ENCODE measurements at regions not wholly inside any gene's neighbourhood (a gene's known extent, or its start where the extent isn't known, plus 50 kb on each side); places are given as distances from the start of the nearest gene placed in this dataset.

DNA sequence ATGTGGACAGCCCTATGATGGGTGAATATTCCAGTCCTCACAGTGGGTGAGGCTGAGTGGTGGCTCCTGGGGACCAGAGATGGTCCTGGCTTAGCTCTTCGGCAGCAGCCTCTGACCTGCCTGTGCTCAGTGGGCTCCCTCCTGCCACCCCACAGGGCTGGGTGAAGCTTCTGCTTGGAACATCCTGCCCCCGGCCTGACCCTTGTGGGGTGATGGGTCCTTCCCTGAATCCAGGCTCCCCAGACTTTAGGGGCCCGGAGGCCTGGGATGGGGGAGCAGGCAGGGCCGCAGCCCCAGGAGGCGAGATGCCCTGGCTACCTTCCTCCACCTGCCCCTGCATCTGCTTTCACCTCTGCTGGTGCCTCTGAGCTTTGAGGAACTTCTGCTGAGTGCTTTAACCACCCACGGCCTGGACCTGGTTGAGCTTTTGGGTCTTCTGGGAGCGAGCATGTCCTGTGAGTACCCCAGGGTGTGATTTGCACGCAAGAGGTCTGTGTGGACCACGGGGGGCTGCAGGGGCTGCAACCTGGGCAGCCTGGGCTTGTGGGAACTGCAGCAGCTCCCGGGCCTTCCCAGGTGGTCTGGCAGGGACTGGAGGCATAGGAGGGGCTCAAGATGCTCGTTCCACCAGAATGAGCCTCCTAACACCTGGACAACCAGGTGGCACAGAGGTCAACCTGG, 159.5 kb downstream of the KIF26A start:
- ATAC-seq (ENCODE audit: low FRiP score) (no peak), DNase-seq (ENCODE audit: low spot score) (no peak)
- TF ChIP-seq, protein P1, sequence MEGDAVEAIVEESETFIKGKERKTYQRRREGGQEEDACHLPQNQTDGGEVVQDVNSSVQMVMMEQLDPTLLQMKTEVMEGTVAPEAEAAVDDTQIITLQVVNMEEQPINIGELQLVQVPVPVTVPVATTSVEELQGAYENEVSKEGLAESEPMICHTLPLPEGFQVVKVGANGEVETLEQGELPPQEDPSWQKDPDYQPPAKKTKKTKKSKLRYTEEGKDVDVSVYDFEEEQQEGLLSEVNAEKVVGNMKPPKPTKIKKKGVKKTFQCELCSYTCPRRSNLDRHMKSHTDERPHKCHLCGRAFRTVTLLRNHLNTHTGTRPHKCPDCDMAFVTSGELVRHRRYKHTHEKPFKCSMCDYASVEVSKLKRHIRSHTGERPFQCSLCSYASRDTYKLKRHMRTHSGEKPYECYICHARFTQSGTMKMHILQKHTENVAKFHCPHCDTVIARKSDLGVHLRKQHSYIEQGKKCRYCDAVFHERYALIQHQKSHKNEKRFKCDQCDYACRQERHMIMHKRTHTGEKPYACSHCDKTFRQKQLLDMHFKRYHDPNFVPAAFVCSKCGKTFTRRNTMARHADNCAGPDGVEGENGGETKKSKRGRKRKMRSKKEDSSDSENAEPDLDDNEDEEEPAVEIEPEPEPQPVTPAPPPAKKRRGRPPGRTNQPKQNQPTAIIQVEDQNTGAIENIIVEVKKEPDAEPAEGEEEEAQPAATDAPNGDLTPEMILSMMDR (IDR thresholded peaks at IDR 0.05): no peak

DNA sequence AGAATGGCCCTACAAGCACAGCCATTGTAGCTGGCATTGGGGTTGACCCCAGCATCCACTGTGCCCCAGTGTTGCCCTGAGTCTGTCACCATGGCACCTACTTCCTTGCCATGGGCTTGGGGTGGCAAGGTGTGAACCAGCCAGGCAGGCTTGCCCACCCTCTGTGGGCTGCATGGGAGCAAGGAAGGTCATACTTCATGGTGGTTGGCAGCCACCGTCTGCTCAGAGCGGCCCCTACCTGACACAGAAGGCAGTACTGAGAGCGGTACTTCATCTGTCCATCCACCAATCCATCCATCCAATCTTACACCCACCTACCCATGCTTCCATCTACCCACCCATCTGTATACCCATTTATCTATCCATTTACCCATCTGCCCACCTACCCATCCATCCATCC, 160.1 kb downstream of the KIF26A start:
- TF ChIP-seq, protein P1 (IDR thresholded peaks at IDR 0.05): no peak
- no peak for ATAC-seq (ENCODE audit: low FRiP score)
- no peak for DNase-seq (ENCODE audit: low spot score)

DNA sequence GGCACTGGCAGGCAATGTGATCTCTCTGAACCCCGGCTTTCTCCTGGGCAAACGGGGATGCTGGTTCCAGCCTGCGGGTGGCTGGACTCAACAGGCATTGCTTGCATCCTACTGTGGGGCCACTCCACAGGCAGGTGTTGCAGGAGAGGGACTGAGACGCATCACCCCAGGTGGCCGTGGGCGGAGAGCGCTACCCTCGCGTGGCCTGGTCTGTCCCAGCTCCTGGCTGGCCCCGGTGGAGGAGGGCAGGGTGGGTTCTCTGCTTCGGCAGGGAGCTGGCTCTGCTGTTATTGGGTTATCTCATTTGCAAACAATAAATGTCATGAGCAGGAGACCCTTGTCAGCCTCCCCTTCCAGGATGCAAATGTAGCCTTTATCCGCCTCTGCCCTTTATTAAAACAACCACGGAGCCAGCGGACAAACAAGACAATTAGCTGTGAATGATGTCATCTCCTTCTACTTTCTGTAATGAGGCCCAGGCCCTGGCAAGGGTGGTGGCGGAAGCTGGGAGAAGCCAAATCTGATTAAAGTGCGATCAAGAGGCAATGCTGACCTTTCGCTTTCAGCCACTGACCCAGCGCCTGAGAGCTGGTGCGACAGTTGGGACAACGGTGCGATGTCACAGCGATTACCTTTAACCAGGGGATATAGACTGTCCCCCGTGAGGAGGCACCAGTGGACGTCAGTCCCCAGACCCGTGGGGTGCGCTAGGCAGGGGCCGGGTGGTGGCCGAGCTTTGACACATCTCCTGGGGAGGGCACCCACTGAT, 161.8 kb downstream of the KIF26A start:
- TF ChIP-seq, protein P1 (IDR thresholded peaks at IDR 0.05): no peak
- no peak for DNase-seq (ENCODE audit: low spot score)
- ATAC-seq (ENCODE audit: low FRiP score): no peak

DNA sequence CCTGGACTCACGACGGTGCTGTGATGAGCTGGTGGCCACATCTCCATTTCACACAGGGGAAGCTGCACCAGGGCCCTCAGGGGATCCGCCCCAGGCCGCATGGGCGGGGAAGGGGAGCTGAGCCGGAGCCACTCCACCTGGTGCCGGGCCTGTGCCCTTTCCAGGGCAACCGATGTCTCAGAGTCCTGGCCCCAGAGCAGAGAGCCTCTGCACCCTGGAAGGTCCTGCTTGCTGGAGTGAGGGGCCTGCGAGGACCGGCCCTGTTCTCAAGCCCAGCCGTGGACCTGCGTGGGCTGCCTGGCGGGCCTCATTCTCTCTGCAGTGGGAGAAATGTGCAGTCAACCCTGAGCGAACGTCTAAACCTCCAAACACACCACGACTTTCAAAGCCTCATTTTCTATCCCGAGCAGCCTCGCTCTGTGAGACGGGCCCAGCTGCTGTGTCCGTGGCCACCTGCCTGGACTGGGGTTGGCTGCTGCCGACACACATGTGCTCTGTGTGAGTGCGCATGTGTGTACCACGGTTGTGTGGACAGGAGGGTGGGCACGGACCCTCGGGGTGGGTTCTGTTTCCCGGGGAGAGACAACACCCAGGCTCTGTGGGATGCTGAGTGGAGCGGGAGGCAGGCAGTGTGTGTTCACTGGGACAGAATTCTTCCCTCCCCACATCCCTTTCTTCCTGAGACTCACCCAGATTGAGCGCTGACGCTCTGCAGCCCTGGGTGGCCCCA, 163.5 kb downstream of the KIF26A start:
- TF ChIP-seq, protein P1 (IDR thresholded peaks at IDR 0.05): no peak
- DNase-seq (ENCODE audit: low spot score) (no peak), ATAC-seq (ENCODE audit: low FRiP score) (no peak)

DNA sequence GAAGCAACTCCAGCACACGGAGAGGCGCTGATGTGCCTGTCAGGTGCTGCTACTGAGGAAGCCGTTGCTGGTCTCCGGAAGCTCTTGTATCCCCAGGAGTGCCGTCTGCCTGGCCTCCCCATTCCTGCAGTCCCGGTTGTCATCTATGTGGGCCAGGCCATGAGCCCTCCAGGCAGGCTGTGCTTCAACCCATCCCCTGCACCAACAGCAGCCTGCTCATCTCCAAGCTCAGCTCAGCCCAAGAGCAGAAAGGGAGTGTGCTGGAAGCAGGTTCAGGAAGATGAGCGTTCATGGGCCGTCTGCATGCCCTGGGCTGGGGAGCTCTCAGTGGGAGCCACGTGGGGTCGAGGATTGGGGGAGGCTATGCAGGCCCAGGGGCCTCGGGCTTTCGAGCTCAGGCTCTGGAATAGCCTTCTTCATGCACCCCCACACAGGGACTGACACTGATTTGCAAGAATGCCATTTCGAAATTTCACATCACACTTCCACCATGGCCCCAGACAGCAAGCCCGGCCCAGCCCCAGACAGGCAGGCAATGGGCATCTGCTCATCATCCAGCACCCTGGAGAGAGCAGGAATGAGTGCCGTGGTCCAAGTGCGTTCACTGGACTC, 164.5 kb downstream of the KIF26A start:
- ATAC-seq (ENCODE audit: low FRiP score) (no peak), DNase-seq (ENCODE audit: low spot score) (no peak)
- TF ChIP-seq, protein P1 (IDR thresholded peaks at IDR 0.05): no peak

DNA sequence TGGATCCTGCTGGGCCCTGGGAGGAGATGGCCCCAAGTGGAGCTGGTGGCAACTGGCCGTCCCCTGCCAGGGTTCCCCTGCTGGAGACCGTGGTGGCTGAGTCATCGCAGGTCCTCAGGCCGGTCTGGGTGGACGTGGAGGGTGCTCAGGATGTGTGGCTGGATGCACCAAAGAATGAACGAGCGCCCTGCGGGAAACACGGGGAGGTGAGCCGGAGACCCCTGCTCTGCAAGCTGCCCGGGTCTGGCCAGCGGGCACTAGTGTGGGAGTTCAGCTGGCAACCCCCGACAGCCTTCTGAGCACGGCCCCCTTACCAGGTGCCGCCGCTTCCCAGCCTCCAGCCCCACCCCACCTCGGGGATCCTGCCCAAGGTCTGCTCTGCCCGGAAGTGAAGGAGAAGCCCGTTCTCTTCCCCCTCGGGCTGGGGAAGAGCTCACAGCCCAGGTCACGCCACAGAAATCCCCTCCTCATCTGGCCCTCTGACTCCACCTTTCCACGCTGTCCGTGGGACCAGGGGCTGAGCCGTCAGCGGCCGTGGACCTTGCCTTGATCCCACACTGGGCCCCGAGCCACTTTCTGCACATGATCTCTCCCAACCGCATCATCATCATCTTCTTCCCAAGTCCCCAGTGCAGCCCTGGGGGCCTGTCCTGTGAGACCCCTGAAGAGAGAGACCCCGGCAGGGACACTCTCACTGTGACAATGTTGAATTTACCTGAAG, 165.5 kb downstream of the KIF26A start:
- ATAC-seq (ENCODE audit: low FRiP score): no peak
- no peak for DNase-seq (ENCODE audit: low spot score)
- TF ChIP-seq, protein P1 (IDR thresholded peaks at IDR 0.05): no peak
